Endothelial cell of umbilical vein (primary cell): ENCODE measurements at regions not wholly inside any gene's neighbourhood (a gene's known extent, or its start where the extent isn't known, plus 50 kb on each side); places are given as distances from the start of the nearest gene placed in this dataset.

Experiments
- BruUV-seq: library from RNA; stranded (reverse); fragments of 400-500 nt; replicated peaks from 2 replicates; lab custom pipeline; 2021; lab: Mats Ljungman, UMichigan
- CTCF ChIA-PET: fragments of 300-600, 350-600 bp; sonication (Branson Sonifier 250); formaldehyde crosslinking; loops from one replicate; lab custom pipeline; 2021; ENCODE audit warnings: antibody characterized with exemption, inconsistent platforms; lab: Charles Lee
- POLR2A ChIA-PET: fragments of 300-600, 350-600 bp; sonication (Branson Sonifier 250); formaldehyde crosslinking; loops from one replicate; lab custom pipeline; 2021; ENCODE audit warnings: antibody characterized with exemption, inconsistent platforms; lab: Charles Lee
- DNase-seq: peaks from one replicate; pipeline ENCODE4 v3.0.0-alpha.2; 2011; ENCODE audit warnings: low read depth, low spot score
- FAIRE-seq: peaks from 2 replicates; lab custom pipeline; 2011; peaks lifted over from hg19 to GRCh38; lab: Jason Lieb, UNC
- H2AFZ ChIP-seq: 2 replicates; pipeline ENCODE4 v1.6.0; 2012; ENCODE audit warnings: low read depth, low read length, control low read depth, inconsistent platforms
- H3K27ac ChIP-seq: 2 replicates; pipeline ENCODE4 v1.5.1; 2011; ENCODE audit warnings: low read depth, mild to moderate bottlenecking, control low read depth, low read length, moderate library complexity; ENCODE audit not compliant: insufficient read depth
- H3K27me3 ChIP-seq, 2 experiments: 2 replicates each; pipeline versions ENCODE4 v1.6.0 to v1.6.1; 2011; ENCODE audit warnings: low read length in 2 of 2, mixed read lengths in 1 of 2; ENCODE audit not compliant: control insufficient read depth in 2 of 2, insufficient read depth in 2 of 2
- H3K36me3 ChIP-seq, 2 experiments: 2 replicates in 1 of 2; 3 replicates in 1 of 2; pipeline ENCODE4 v1.5.1; 2011; ENCODE audit warnings: low read length in 2 of 2, mild to moderate bottlenecking in 1 of 2, moderate library complexity in 1 of 2; ENCODE audit not compliant: control insufficient read depth in 2 of 2, insufficient read depth in 2 of 2; ENCODE audit errors: extremely low read depth in 1 of 2
- H3K4me1 ChIP-seq: 3 replicates; pipeline ENCODE4 v1.5.1; 2011; ENCODE audit warnings: mild to moderate bottlenecking, low read length; ENCODE audit not compliant: control insufficient read depth, insufficient read depth; ENCODE audit errors: extremely low read depth
- H3K4me2 ChIP-seq: 2 replicates; pipeline ENCODE4 v1.6.1; 2011; ENCODE audit warnings: low read length, control low read depth, mixed read lengths; ENCODE audit not compliant: insufficient read depth
- H3K4me3 ChIP-seq, 3 experiments: fragments of 200-600 bp in 1 of 3; sonication (generic), shearing (Covaris generic) in 1 of 3; replicated peaks in 1 of 3; 2 replicates each; pipeline ENCODE4 v1.5.1; 2011 to 2016; ENCODE audit warnings: control low read depth in 3 of 3, low read length in 3 of 3, mild to moderate bottlenecking in 2 of 3, inconsistent platforms in 1 of 3, low read depth in 1 of 3, moderate library complexity in 1 of 3; ENCODE audit not compliant: insufficient read depth in 1 of 3
- H3K79me2 ChIP-seq: 2 replicates; pipeline ENCODE4 v1.6.0; 2012; ENCODE audit warnings: low read length, inconsistent platforms; ENCODE audit not compliant: control insufficient read depth, insufficient read depth
- H3K9ac ChIP-seq: replicated peaks from 2 replicates; pipeline ENCODE3; 2011; ENCODE audit warnings: low read length, control low read depth; ENCODE audit not compliant: insufficient read depth; ENCODE audit errors: extremely low read depth
- H3K9me1 ChIP-seq: replicated peaks from 3 replicates; pipeline ENCODE4 v1.6.0; 2011; ENCODE audit warnings: mild to moderate bottlenecking, low read length; ENCODE audit not compliant: control insufficient read depth, insufficient read depth; ENCODE audit errors: extremely low read depth
- H3K9me3 ChIP-seq: replicated peaks from 2 replicates; pipeline ENCODE4 v1.5.1; 2012; ENCODE audit warnings: low read length, inconsistent platforms; ENCODE audit not compliant: control insufficient read depth, insufficient read depth
- H4K20me1 ChIP-seq: replicated peaks from 2 replicates; pipeline ENCODE3; 2011; ENCODE audit warnings: mild to moderate bottlenecking, low read length; ENCODE audit not compliant: control insufficient read depth, insufficient read depth; ENCODE audit errors: extremely low read depth
- CTCF ChIP-seq, 2 donors: IDR thresholded peaks; 1 replicate in 1 of 2; 2 replicates in 1 of 2; pipeline ENCODE4 v1.5.1; 2011; ENCODE audit warnings: low read length in 2 of 2, mild to moderate bottlenecking in 2 of 2, moderate library complexity in 2 of 2, control low read depth in 1 of 2, inconsistent platforms in 1 of 2, low read depth in 1 of 2; ENCODE audit not compliant: insufficient read depth in 1 of 2; ENCODE audit errors: extremely low read depth in 1 of 2
- EZH2 ChIP-seq: IDR thresholded peaks from 2 replicates; pipeline ENCODE4 v1.6.1; 2012; ENCODE audit warnings: borderline replicate concordance, low read depth, mild to moderate bottlenecking, moderate library complexity, low read length, inconsistent platforms; ENCODE audit not compliant: severe bottlenecking
- FOS ChIP-seq: IDR thresholded peaks from 2 replicates; pipeline ENCODE4 v1.6.1; 2011; ENCODE audit warnings: mild to moderate bottlenecking, low read length, moderate library complexity, borderline replicate concordance; ENCODE audit not compliant: insufficient read depth
- GATA2 ChIP-seq: IDR thresholded peaks from 2 replicates; pipeline ENCODE4 v1.7.0; 2011; ENCODE audit warnings: low read depth, mild to moderate bottlenecking, moderate library complexity, mixed read lengths, low read length; ENCODE audit not compliant: insufficient read length, insufficient read depth
- JUN ChIP-seq: IDR thresholded peaks from 2 replicates; pipeline ENCODE4 v1.6.1; 2011; ENCODE audit warnings: borderline replicate concordance, low read depth; ENCODE audit not compliant: insufficient read length, insufficient read depth
- MAX ChIP-seq: IDR thresholded peaks from 2 replicates; pipeline ENCODE4 v1.6.1; 2011; ENCODE audit not compliant: insufficient read depth, insufficient read length
- MYC ChIP-seq: IDR thresholded peaks from one replicate; pipeline ENCODE4 v1.6.1; 2011; ENCODE audit warnings: mild to moderate bottlenecking, low read depth, low read length
- POLR2A ChIP-seq: IDR thresholded peaks from 2 replicates; pipeline ENCODE4 v1.6.1; 2012; ENCODE audit warnings: low read depth, mild to moderate bottlenecking, control low read depth, low read length
- POLR2AphosphoS5 ChIP-seq: IDR thresholded peaks from 2 replicates; pipeline ENCODE4 v1.6.1; 2012; ENCODE audit warnings: low read depth, mild to moderate bottlenecking, control low read depth, low read length, moderate library complexity; ENCODE audit not compliant: insufficient read depth
- dilution Hi-C: fragments of 300-500 bp; cut with MboI; formaldehyde crosslinking; loops from one replicate; pipeline ENCODE4 v1.15.0; 2019; ENCODE audit warnings: low sequenced_read_pairs; ENCODE audit not compliant: extremely low pct_ligation_motif_present
- intact Hi-C: fragments of 100-400 bp; cut with micrococcal nuclease; formaldehyde crosslinking; loops from one replicate; pipeline ENCODE4 v1.10.0; 2022

- no peaks in the 10 kb centered on the region for H3K79me2 ChIP-seq
- DNase-seq (no peak), FAIRE-seq (no peak)
- dilution Hi-C loops (no loop called here), intact Hi-C loops (no loop called here)
- H3K27me3 ChIP-seq, result no peaks in the 10 kb centered on the region
- H3K36me3 ChIP-seq, result no peaks in the 10 kb centered on the region
- no TSS peak for BruUV-seq
- H3K4me3 ChIP-seq, result no peak overlapping the region
- POLR2A ChIA-PET, result no interaction called here
- CTCF ChIA-PET, result no interaction called here
- no peak overlapping the region for H3K27ac ChIP-seq
- H3K9me3 ChIP-seq, result no peaks in the 10 kb centered on the region
- H2AFZ ChIP-seq, result no peak overlapping the region
- H3K9ac ChIP-seq, result no peak overlapping the region
- H4K20me1 ChIP-seq, result no peaks in the 10 kb centered on the region
- H3K9me1 ChIP-seq, result no peaks in the 10 kb centered on the region
- H3K4me2 ChIP-seq, result no peak overlapping the region
- TF ChIP-seq GATA2, result no peak
- TF ChIP-seq CTCF (IDR thresholded peaks at IDR 0.05; ENCODE audit: extremely low read depth in 1 of 2, insufficient read depth in 1 of 2, low read depth in 1 of 2, low read length in 2 of 2), result no peak
- TF ChIP-seq MYC, result no peak
- TF ChIP-seq FOS, result no peak
- TF ChIP-seq MAX, result no peak
- no peak for TF ChIP-seq EZH2
- TF ChIP-seq POLR2A, result no peak
- no peak for TF ChIP-seq POLR2AphosphoS5
- TF ChIP-seq JUN, result no peak
- no peaks in the 10 kb centered on the region for H3K4me1 ChIP-seq
These were observed 1056.7 kb upstream of the AMELY start for GRCh38 chrY:7968293-7968692.
